Neural cell (in vitro differentiated cells): ENCODE measurements at regions not wholly inside any gene's neighbourhood (a gene's known extent, or its start where the extent isn't known, plus 50 kb on each side); places are given as distances from the start of the nearest gene placed in this dataset.
A peak's percentile ranks its signal among the peaks of the same experiment; 100 is the strongest.

ENCODE experiments used
- H2AFZ ChIP-seq: fragments of 200-600, 300-800 bp; sonication (generic), shearing (Covaris generic); 2 replicates; pipeline ENCODE4 v1.6.0; 2014; ENCODE audit warnings: low read depth, mild to moderate bottlenecking, antibody characterized with exemption, low read length, moderate library complexity
- H3F3A ChIP-seq: fragments of 200-600 bp; shearing (Covaris generic); 2 replicates; pipeline ENCODE4 v1.6.1; 2016; ENCODE audit warnings: mild to moderate bottlenecking, moderate library complexity, mixed read lengths, antibody characterized with exemption, low read length; ENCODE audit not compliant: insufficient read depth, poor library complexity, severe bottlenecking
- H3K27ac ChIP-seq: fragments of 200-600, 300-800 bp; sonication (generic), shearing (Covaris generic); 2 replicates; pipeline ENCODE4 v1.5.1; 2014; ENCODE audit warnings: mild to moderate bottlenecking, low read length, moderate library complexity
- H3K27me3 ChIP-seq: fragments of 300-800, 200-600 bp; sonication (generic), shearing (Covaris generic); 2 replicates; pipeline ENCODE4 v1.6.0; 2014; ENCODE audit warnings: mild to moderate bottlenecking, low read depth, low read length, moderate library complexity; ENCODE audit not compliant: insufficient read depth
- H3K36me3 ChIP-seq: fragments of 300-800, 200-600 bp; sonication (generic), shearing (Covaris generic); 2 replicates; pipeline ENCODE4 v1.5.1; 2014; ENCODE audit warnings: mild to moderate bottlenecking, antibody characterized with exemption, low read length, moderate library complexity; ENCODE audit not compliant: insufficient read depth
- H3K4me2 ChIP-seq: fragments of 300-800, 200-600 bp; sonication (generic), shearing (Covaris generic); 2 replicates; pipeline ENCODE4 v1.6.0; 2014; ENCODE audit warnings: mild to moderate bottlenecking, low read length
- H3K4me3 ChIP-seq: fragments of 300-800, 200-600 bp; sonication (generic), shearing (Covaris generic); 2 replicates; pipeline ENCODE4 v1.5.1; 2014; ENCODE audit warnings: mild to moderate bottlenecking, low read length, moderate library complexity
- H3K79me2 ChIP-seq: fragments of 200-600 bp; shearing (Covaris generic); replicated peaks from 2 replicates; pipeline ENCODE4 v1.6.0; 2014; ENCODE audit warnings: mild to moderate bottlenecking, low read length, moderate library complexity; ENCODE audit not compliant: insufficient read depth
- H3K9ac ChIP-seq: fragments of 300-800, 200-600 bp; sonication (generic), shearing (Covaris generic); 2 replicates; pipeline ENCODE4 v1.6.1; 2016; ENCODE audit warnings: mild to moderate bottlenecking, low read length, mixed read lengths
- H3K9me2 ChIP-seq: fragments of 200-600 bp; shearing (Covaris generic); 2 replicates; pipeline ENCODE4 v1.6.1; 2016; ENCODE audit warnings: mild to moderate bottlenecking, low read length, mixed read lengths; ENCODE audit not compliant: insufficient read depth
- H3K9me3 ChIP-seq: fragments of 200-600, 300-800 bp; sonication (generic), shearing (Covaris generic); 2 replicates; pipeline ENCODE4 v1.6.1; 2016; ENCODE audit warnings: mild to moderate bottlenecking, mixed run types, low read length, moderate library complexity, mixed read lengths
- H4K20me1 ChIP-seq: fragments of 200-600 bp; shearing (Covaris generic); 2 replicates; pipeline ENCODE4 v1.6.1; 2016; ENCODE audit warnings: mild to moderate bottlenecking, mixed run types; ENCODE audit not compliant: insufficient read depth
- CTCF ChIP-seq: fragments of 450-650 bp; IDR thresholded peaks from 2 replicates; pipeline ENCODE4 v1.5.1; 2014; ENCODE audit warnings: antibody characterized with exemption, mild to moderate bottlenecking, moderate library complexity; ENCODE audit not compliant: poor library complexity, severe bottlenecking
- EP300 ChIP-seq: fragments of 450-650 bp; conservative IDR thresholded peaks from 2 replicates; pipeline ENCODE4 v1.6.1; 2014; ENCODE audit warnings: antibody characterized with exemption, mild to moderate bottlenecking, moderate library complexity; ENCODE audit not compliant: poor library complexity, severe bottlenecking
- EZH2 ChIP-seq: fragments of 200-600, 300-800 bp; shearing (Covaris generic), sonication (generic); IDR thresholded peaks from 2 replicates; pipeline ENCODE4 v1.6.1; 2014; ENCODE audit warnings: antibody characterized with exemption, low read length, borderline replicate concordance, mild to moderate bottlenecking; ENCODE audit not compliant: insufficient read depth, poor library complexity, severe bottlenecking
- MXI1 ChIP-seq: fragments of 450-650 bp; conservative IDR thresholded peaks from 2 replicates; pipeline ENCODE4 v1.6.1; 2014; ENCODE audit warnings: antibody characterized with exemption, mild to moderate bottlenecking; ENCODE audit not compliant: poor library complexity, severe bottlenecking
- POLR2AphosphoS5 ChIP-seq: IDR thresholded peaks from 2 replicates; pipeline ENCODE4 v1.6.1; 2012
- RAD21 ChIP-seq: fragments of 450-650 bp; conservative IDR thresholded peaks from 2 replicates; pipeline ENCODE4 v1.6.1; 2014; ENCODE audit warnings: antibody characterized with exemption, mild to moderate bottlenecking, moderate library complexity
- REST ChIP-seq: IDR thresholded peaks from 2 replicates; pipeline ENCODE4 v1.6.1; 2012; ENCODE audit warnings: borderline replicate concordance
- SMC3 ChIP-seq: fragments of 450-650 bp; conservative IDR thresholded peaks from 2 replicates; pipeline ENCODE4 v1.6.1; 2014; ENCODE audit warnings: antibody characterized with exemption, mild to moderate bottlenecking, moderate library complexity; ENCODE audit not compliant: poor library complexity
- TAF1 ChIP-seq: IDR thresholded peaks from 2 replicates; pipeline ENCODE4 v1.6.1; 2012; ENCODE audit warnings: low read depth

- Histone ChIP-seq H3K27me3 (no peaks in the 10 kb centered on the region), H3K9ac (no peak overlapping the region), H2AFZ (no peak overlapping the region)
Observed at GRCh38 chr20:12566596-12566995, 442.2 kb upstream of the SPTLC3 start.

GRCh38 chr20:12570371-12570770, 438.4 kb upstream of the SPTLC3 start:
- no peaks in the 10 kb centered on the region for H4K20me1 ChIP-seq
- no peak overlapping the region for H3K27ac ChIP-seq
- no peaks in the 10 kb centered on the region for H3K36me3 ChIP-seq
- no peak overlapping the region for H3K4me3 ChIP-seq
- no peaks in the 10 kb centered on the region for H3F3A ChIP-seq
- H3K79me2 ChIP-seq = no peaks in the 10 kb centered on the region
- no peak overlapping the region for H2AFZ ChIP-seq
- no peak overlapping the region for H3K4me2 ChIP-seq
- no peaks in the 10 kb centered on the region for H3K9me2 ChIP-seq
- H3K9ac ChIP-seq = no peak overlapping the region
- H3K9me3 ChIP-seq = no peaks in the 10 kb centered on the region
- no peaks in the 10 kb centered on the region for H3K27me3 ChIP-seq
- TF ChIP-seq EP300 (no peak), REST (no peak), SMC3 (peak; percentile 48), MXI1 (no peak), RAD21 (peak; percentile 53), TAF1 (no peak), CTCF (peak; percentile 63)

More at GRCh38 chr20:12566596-12566995, 442.2 kb upstream of the SPTLC3 start:
- TF ChIP-seq SMC3 (no peak), EP300 (no peak), POLR2AphosphoS5 (no peak), MXI1 (no peak), CTCF (no peak), EZH2 (no peak), TAF1 (no peak), RAD21 (no peak), REST (no peak)
- H3K79me2 ChIP-seq = no peaks in the 10 kb centered on the region
- H3K36me3 ChIP-seq = no peaks in the 10 kb centered on the region
- no peak overlapping the region for H3K27ac ChIP-seq
- H3K4me2 ChIP-seq = no peak overlapping the region
- H3K9me3 ChIP-seq = no peaks in the 10 kb centered on the region
- H3K9me2 ChIP-seq = no peaks in the 10 kb centered on the region
- H4K20me1 ChIP-seq = no peaks in the 10 kb centered on the region
- H3K4me3 ChIP-seq = no peak overlapping the region
- H3F3A ChIP-seq = no peaks in the 10 kb centered on the region
